OCI-LY1 (cell line): ENCODE measurements at regions not wholly inside any gene's neighbourhood (a gene's known extent, or its start where the extent isn't known, plus 50 kb on each side); places are given as distances from the start of the nearest gene placed in this dataset.

Experiments
- H2AFZ ChIP-seq: fragments of 200-600 bp; sonication (generic), shearing (Covaris generic); 2 replicates; pipeline ENCODE4 v1.6.0; 2014; ENCODE audit warnings: antibody characterized with exemption, mild to moderate bottlenecking, low read length
- H3F3A ChIP-seq: fragments of 200-600 bp; sonication (generic), shearing (Covaris generic); 2 replicates; pipeline ENCODE4 v1.6.0; 2014; ENCODE audit warnings: mild to moderate bottlenecking, antibody characterized with exemption, low read length, moderate library complexity; ENCODE audit not compliant: insufficient read depth
- H3K27ac ChIP-seq: fragments of 200-600 bp; sonication (generic); 2 replicates; pipeline ENCODE4 v1.5.1; 2014; ENCODE audit warnings: low read length, mixed run types, mild to moderate bottlenecking, low read depth; ENCODE audit not compliant: poor library complexity, severe bottlenecking
- H3K27me3 ChIP-seq: fragments of 200-600 bp; sonication (generic); 2 replicates; pipeline ENCODE4 v1.6.0; 2014; ENCODE audit warnings: antibody characterized with exemption, mild to moderate bottlenecking, low read length, moderate library complexity; ENCODE audit not compliant: insufficient read depth
- H3K36me3 ChIP-seq: fragments of 200-600 bp; sonication (generic); 2 replicates; pipeline ENCODE4 v1.6.1; 2014; ENCODE audit warnings: mild to moderate bottlenecking, antibody characterized with exemption, low read length, moderate library complexity, mixed read lengths; ENCODE audit not compliant: insufficient read depth
- H3K4me1 ChIP-seq: fragments of 200-600 bp; sonication (generic); 2 replicates; pipeline ENCODE4 v1.5.1; 2014; ENCODE audit warnings: mild to moderate bottlenecking, low read length, moderate library complexity; ENCODE audit not compliant: insufficient read depth, severe bottlenecking
- H3K4me2 ChIP-seq: fragments of 200-600 bp; sonication (generic), shearing (Covaris generic); 2 replicates; pipeline ENCODE4 v1.6.1; 2014; ENCODE audit warnings: low read length
- H3K4me3 ChIP-seq: fragments of 200-600 bp; sonication (generic); 2 replicates; pipeline ENCODE4 v1.5.1; 2014; ENCODE audit warnings: low read length, low read depth, mild to moderate bottlenecking, mixed read lengths; ENCODE audit not compliant: poor library complexity, severe bottlenecking
- H3K79me2 ChIP-seq: fragments of 200-600 bp; shearing (Covaris generic); 2 replicates; pipeline ENCODE4 v1.6.1; 2016; ENCODE audit warnings: mixed run types, low read length, mixed read lengths; ENCODE audit not compliant: insufficient read depth
- H3K9ac ChIP-seq: fragments of 200-600 bp; sonication (generic), shearing (Covaris generic); 2 replicates; pipeline ENCODE4 v1.6.1; 2014; ENCODE audit warnings: mild to moderate bottlenecking, low read length, mixed read lengths
- H3K9me2 ChIP-seq: fragments of 200-600 bp; sonication (generic), shearing (Covaris generic); 2 replicates; pipeline ENCODE4 v1.6.1; 2014; ENCODE audit warnings: low read depth, mild to moderate bottlenecking, low read length, mixed read lengths
- H3K9me3 ChIP-seq: fragments of 200-600 bp; shearing (Covaris generic); 2 replicates; pipeline ENCODE4 v1.6.1; 2014; ENCODE audit warnings: low read length, mixed read lengths
- H4K20me1 ChIP-seq: fragments of 200-600 bp; sonication (generic), shearing (Covaris generic); 2 replicates; pipeline ENCODE4 v1.6.0; 2016; ENCODE audit warnings: mild to moderate bottlenecking, low read length; ENCODE audit not compliant: insufficient read depth
- CTCF ChIP-seq: fragments of 200-600 bp; sonication (generic), shearing (Covaris generic); IDR thresholded peaks from 2 replicates; pipeline ENCODE4 v1.5.1; 2017; ENCODE audit warnings: mild to moderate bottlenecking, antibody characterized with exemption, low read length, moderate library complexity, mixed read lengths
- EZH2 ChIP-seq: fragments of 200-600 bp; sonication (generic), shearing (Covaris generic); IDR thresholded peaks from 2 replicates; pipeline ENCODE4 v1.8.0; 2017; ENCODE audit warnings: borderline replicate concordance, mixed run types, mild to moderate bottlenecking, antibody characterized with exemption, low read length, moderate library complexity, mixed read lengths

GRCh38 chr4:159506801-159507517 lies 404.1 kb downstream of the RAPGEF2 start:
- TF ChIP-seq EZH2 (no peak), CTCF (no peak)
- Histone ChIP-seq H2AFZ (no peak overlapping the region), H3K4me2 (no peak overlapping the region), H3K9ac (no peak overlapping the region), H3K9me3 (no peaks in the 10 kb centered on the region), H3K36me3 (no peaks in the 10 kb centered on the region), H3K4me1 (no peaks in the 10 kb centered on the region), H3F3A (no peaks in the 10 kb centered on the region), H3K9me2 (no peaks in the 10 kb centered on the region), H4K20me1 (no peaks in the 10 kb centered on the region), H3K4me3 (no peak overlapping the region), H3K27me3 (no peaks in the 10 kb centered on the region), H3K79me2 (no peaks in the 10 kb centered on the region), H3K27ac (no peak overlapping the region)

DNA sequence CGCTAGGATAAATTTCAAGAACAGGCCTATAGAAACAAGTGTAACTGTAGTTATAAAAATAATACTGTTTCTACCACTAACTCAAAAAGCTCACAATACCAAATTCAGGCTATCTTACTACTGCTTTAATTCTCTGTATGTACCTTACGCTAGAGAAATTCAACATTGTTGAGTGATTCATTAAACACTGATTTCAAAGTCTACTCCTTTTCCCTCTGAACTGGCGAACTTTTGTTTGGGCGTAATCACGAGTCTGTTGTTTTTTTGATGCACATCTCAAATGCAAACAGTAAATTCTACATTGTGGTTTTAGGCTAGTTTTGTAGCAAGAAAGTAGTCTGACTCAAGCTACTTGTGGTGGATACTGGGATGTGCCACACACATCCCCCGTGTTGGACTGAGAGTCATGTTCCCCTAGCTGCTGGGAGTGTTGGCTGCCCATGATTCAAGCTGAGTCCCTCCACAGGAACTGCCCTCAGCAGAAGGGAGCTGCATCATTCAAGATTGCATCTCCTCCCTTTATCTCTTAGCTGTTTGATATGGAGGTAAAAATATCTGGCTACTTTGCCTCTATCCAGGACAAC lies 406.1 kb downstream of the RAPGEF2 start:
- TF ChIP-seq CTCF (no peak), EZH2 (no peak)
- Histone ChIP-seq H3F3A (no peaks in the 10 kb centered on the region), H3K9me3 (no peaks in the 10 kb centered on the region)

DNA sequence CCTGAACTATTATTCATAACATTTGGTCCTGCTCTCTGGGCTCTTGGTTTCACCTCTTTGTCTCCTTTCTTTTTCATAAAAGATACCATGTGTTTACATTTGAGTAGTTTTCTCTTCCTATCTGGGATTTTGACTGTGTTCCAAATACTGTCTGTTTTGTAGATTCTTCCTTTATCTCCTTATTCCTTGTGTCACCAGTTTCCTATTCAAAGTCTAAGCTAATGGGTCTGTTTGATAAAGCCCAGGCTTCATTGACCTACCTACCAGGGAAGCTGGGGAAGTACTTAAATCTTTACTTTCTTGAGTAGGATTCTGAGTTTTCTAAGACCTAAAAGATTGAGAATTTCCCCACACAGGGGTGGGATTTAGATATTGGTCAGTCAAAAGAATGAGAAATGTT lies 409.5 kb downstream of the RAPGEF2 start:
- no peak overlapping the region for H3K4me2 ChIP-seq
- H3K4me3 ChIP-seq, result no peak overlapping the region
- no peaks in the 10 kb centered on the region for H3K79me2 ChIP-seq
- H3K9ac ChIP-seq, result no peak overlapping the region
- no peaks in the 10 kb centered on the region for H3K9me2 ChIP-seq
- H3K4me1 ChIP-seq, result no peaks in the 10 kb centered on the region
- H3K27me3 ChIP-seq, result no peaks in the 10 kb centered on the region
- no peak overlapping the region for H3K27ac ChIP-seq
- H4K20me1 ChIP-seq, result no peaks in the 10 kb centered on the region
- no peak overlapping the region for H2AFZ ChIP-seq
- TF ChIP-seq EZH2 (no peak), CTCF (no peak)
- no peaks in the 10 kb centered on the region for H3K9me3 ChIP-seq
- H3F3A ChIP-seq, result no peaks in the 10 kb centered on the region
- H3K36me3 ChIP-seq, result no peaks in the 10 kb centered on the region

More for the DNA sequence above, 406.1 kb downstream of the RAPGEF2 start:
- Histone ChIP-seq H2AFZ (no peak overlapping the region), H4K20me1 (no peaks in the 10 kb centered on the region), H3K4me2 (no peak overlapping the region), H3K9me2 (no peaks in the 10 kb centered on the region), H3K27ac (no peak overlapping the region), H3K9ac (no peak overlapping the region), H3K4me1 (no peaks in the 10 kb centered on the region), H3K27me3 (no peaks in the 10 kb centered on the region), H3K79me2 (no peaks in the 10 kb centered on the region), H3K4me3 (no peak overlapping the region), H3K36me3 (no peaks in the 10 kb centered on the region)
